Natural killer cell treated with Interleukin-12 subunit alpha and Interleukin-12 subunit beta and Interleukin-15 and Interleukin-18, amount 100 ng/mL, for 72 hours (primary cell): ENCODE measurements at regions not wholly inside any gene's neighbourhood (a gene's known extent, or its start where the extent isn't known, plus 50 kb on each side); places are given as distances from the start of the nearest gene placed in this dataset.
A peak's percentile ranks its signal among the peaks of the same experiment; 100 is the strongest.

ENCODE experiments used
- ATAC-seq, 2 donors: fragments of 150-1000 bp; cut with Tn5 transposase in 1 of 2; sonication (Bioruptor Pico), chemical (Tn5 transposase) in 1 of 2; 2 replicates each; pipeline ENCODE4 v1.10.0; 2021
- DNase-seq: peaks from one replicate; pipeline ENCODE4 v3.0.0; 2022; ENCODE audit warnings: low spot score
- H3K27ac Mint-ChIP-seq, 2 donors: 1 replicate in 1 of 2; 2 replicates in 1 of 2; pipeline ENCODE4 v1.8.0; 2022; ENCODE audit warnings: mixed read lengths in 2 of 2, mild to moderate bottlenecking in 1 of 2, moderate library complexity in 1 of 2
- H3K27me3 Mint-ChIP-seq, 2 donors: 1 replicate in 1 of 2; 2 replicates in 1 of 2; pipeline ENCODE4 v1.8.0; 2022; ENCODE audit warnings: mixed read lengths in 2 of 2
- H3K36me3 Mint-ChIP-seq: one replicate; pipeline ENCODE4 v1.8.0; 2022; ENCODE audit warnings: mixed read lengths
- H3K4me1 Mint-ChIP-seq, 2 donors: 1 replicate in 1 of 2; 2 replicates in 1 of 2; pipeline ENCODE4 v1.8.0; 2022; ENCODE audit warnings: low read depth in 2 of 2, mixed read lengths in 2 of 2, mild to moderate bottlenecking in 1 of 2
- H3K4me3 Mint-ChIP-seq: one replicate; pipeline ENCODE4 v1.8.0; 2022; ENCODE audit warnings: mixed read lengths
- H3K9me3 Mint-ChIP-seq: 2 replicates; pipeline ENCODE4 v1.8.0; 2022; ENCODE audit warnings: mixed read lengths

DNA sequence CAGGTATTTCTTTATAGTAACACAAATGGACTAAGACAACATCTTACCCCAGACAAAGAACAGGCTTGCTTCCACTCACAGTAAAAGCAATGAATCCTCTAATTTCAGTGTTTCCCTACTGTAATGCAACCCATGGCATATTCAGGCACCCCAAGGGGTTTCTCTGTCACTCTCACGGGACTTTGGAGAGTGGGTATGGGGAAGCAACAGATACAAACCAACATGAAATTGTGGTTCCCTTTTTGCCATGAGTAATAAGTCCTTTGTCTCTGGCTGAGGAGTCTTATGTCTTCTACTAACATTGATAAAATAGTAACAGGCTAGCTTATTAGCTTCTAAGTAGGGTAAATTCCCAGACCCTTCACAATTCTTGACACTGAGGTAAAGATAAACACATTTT is 51.4 kb upstream of the AOAH start:
- H3K4me3 Mint-ChIP-seq = peak overlapping the region; percentile 88
- no peaks in the 10 kb centered on the region for H3K27me3 Mint-ChIP-seq
- H3K9me3 Mint-ChIP-seq = peaks cover 17% of the 10 kb centered on the region
- peak overlapping the region; percentile 86 for H3K27ac Mint-ChIP-seq
- H3K36me3 Mint-ChIP-seq = peaks cover 16% of the 10 kb centered on the region
- DNase-seq = no peak
- peaks cover 59 to 61% of the 10 kb centered on the region in 2 donors for H3K4me1 Mint-ChIP-seq
- ATAC-seq = no peak

DNA sequence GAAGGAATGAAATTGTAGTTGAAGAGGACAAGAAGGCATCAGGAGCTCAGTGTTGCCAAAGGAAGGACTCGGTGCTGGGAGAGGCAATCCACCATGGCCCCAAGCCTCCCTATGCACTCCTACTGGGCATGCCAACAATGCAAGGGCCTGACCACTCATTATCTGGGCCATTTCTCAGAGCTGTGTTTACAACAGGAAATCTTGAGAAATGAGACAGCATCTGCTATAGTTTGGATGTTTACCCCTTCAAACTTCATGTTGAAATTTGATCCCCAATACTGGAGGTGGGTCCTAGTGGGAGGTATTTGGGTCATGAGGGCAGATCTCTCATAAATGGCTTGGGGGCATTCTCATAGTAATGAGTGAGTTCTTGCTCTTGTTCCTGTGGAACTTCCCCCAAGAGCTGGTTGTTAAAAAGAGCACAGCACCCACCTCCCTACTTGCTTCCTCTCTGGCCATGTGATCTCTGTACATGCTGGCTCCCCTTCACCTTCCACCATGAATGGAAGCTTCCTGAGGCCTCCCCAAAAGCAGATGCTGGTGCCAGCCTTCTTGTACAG is 50.8 kb upstream of the AOAH start:
- ATAC-seq (peak; percentile 68), DNase-seq (no peak)
- H3K36me3 Mint-ChIP-seq = peaks cover 16% of the 10 kb centered on the region
- H3K4me3 Mint-ChIP-seq = peak overlapping the region; percentile 88
- H3K27ac Mint-ChIP-seq = peak overlapping the region; percentile 86
- H3K27me3 Mint-ChIP-seq = no peaks in the 10 kb centered on the region
- peaks cover 16% of the 10 kb centered on the region for H3K9me3 Mint-ChIP-seq
- H3K4me1 Mint-ChIP-seq = peaks cover 53 to 56% of the 10 kb centered on the region in 2 donors
